ENCODE measurements at regions not wholly inside any gene's neighbourhood (a gene's known extent, or its start where the extent isn't known, plus 50 kb on each side); places are given as distances from the start of the nearest gene placed in this dataset.

GRCh38 chr11:91804042-91804441 is 420.6 kb upstream of the FAT3 start:
- no peaks in the 10 kb centered on the region for H3K36me3 ChIP-seq (replicated peaks in 1 of 2; ENCODE audit: insufficient read depth in 1 of 2, low read depth in 2 of 2)
- H3K27me3 ChIP-seq, result no peaks in the 10 kb centered on the region
- H3K9me3 ChIP-seq, result no peaks in the 10 kb centered on the region
- intact Hi-C loops (cut with DNase I), result no loop called here
- H3K27ac ChIP-seq, result no peak overlapping the region
- 53 to 59% methylated on average over 1 of the region's 1 CpG for WGBS, 2 donors
- ATAC-seq, result no peak
- DNase-seq, result no peak
- TF ChIP-seq CTCF (IDR thresholded peaks at IDR 0.05), result no peak
- no peak for TF ChIP-seq POLR2A (IDR thresholded peaks at IDR 0.05)
- no peaks in the 10 kb centered on the region for H3K4me1 ChIP-seq
- no peak overlapping the region for H3K4me3 ChIP-seq

- no peak for ATAC-seq
- 56 to 61% methylated on average over 6 of the region's 6 CpGs for WGBS, 2 donors
- DNase-seq, result no peak
- Histone ChIP-seq H3K9me3 (no peaks in the 10 kb centered on the region), H3K36me3 (replicated peaks in 1 of 2; ENCODE audit: insufficient read depth in 1 of 2, low read depth in 2 of 2) (no peaks in the 10 kb centered on the region), H3K4me1 (no peaks in the 10 kb centered on the region), H3K27ac (no peak overlapping the region), H3K27me3 (no peaks in the 10 kb centered on the region), H3K4me3 (no peak overlapping the region)
- intact Hi-C loops (cut with DNase I), result no loop called here
- TF ChIP-seq POLR2A (IDR thresholded peaks at IDR 0.05), result no peak
These were observed 422.1 kb upstream of the FAT3 start for GRCh38 chr11:91802475-91802874.

GRCh38 chr11:91800208-91800914 is 424.3 kb upstream of the FAT3 start:
- H3K27ac ChIP-seq, result no peak overlapping the region

GRCh38 chr11:91798240-91798639 is 426.4 kb upstream of the FAT3 start:
- TF ChIP-seq CTCF (IDR thresholded peaks at IDR 0.05), result no peak
- TF ChIP-seq POLR2A (IDR thresholded peaks at IDR 0.05), result no peak
- Histone ChIP-seq H3K36me3 (replicated peaks in 1 of 2; ENCODE audit: insufficient read depth in 1 of 2, low read depth in 2 of 2) (no peaks in the 10 kb centered on the region), H3K27me3 (no peaks in the 10 kb centered on the region), H3K4me3 (no peak overlapping the region), H3K9me3 (no peaks in the 10 kb centered on the region), H3K27ac (no peak overlapping the region), H3K4me1 (peaks cover 11% of the 10 kb centered on the region)
- DNase-seq (no peak), ATAC-seq (no peak)
- intact Hi-C loops (cut with DNase I), result no loop called here
- 90 to 94% methylated on average over 5 to 7 of the region's 7 CpGs for WGBS, 2 donors

More at GRCh38 chr11:91800208-91800914, 424.3 kb upstream of the FAT3 start:
- peaks cover 11% of the 10 kb centered on the region for H3K4me1 ChIP-seq
- H3K36me3 ChIP-seq (replicated peaks in 1 of 2; ENCODE audit: insufficient read depth in 1 of 2, low read depth in 2 of 2), result no peaks in the 10 kb centered on the region
- H3K27me3 ChIP-seq, result no peaks in the 10 kb centered on the region
- ATAC-seq, result no peak
- H3K9me3 ChIP-seq, result no peaks in the 10 kb centered on the region
- no peak overlapping the region for H3K4me3 ChIP-seq
- 71 to 76% methylated on average over 4 to 9 of the region's 9 CpGs for WGBS, 2 donors
- no peak for DNase-seq
- TF ChIP-seq CTCF (IDR thresholded peaks at IDR 0.05) (no peak), POLR2A (IDR thresholded peaks at IDR 0.05) (no peak)
- intact Hi-C loops (cut with DNase I), result no loop called here

- Histone ChIP-seq H3K27ac (peak overlapping the region in 1 of 4 donors; percentile 33), H3K27me3 (no peaks in the 10 kb centered on the region)
These were observed 427.6 kb upstream of the FAT3 start for GRCh38 chr11:91796999-91797398.

More at GRCh38 chr11:91796999-91797398, 427.6 kb upstream of the FAT3 start:
- peaks cover 11% of the 10 kb centered on the region for H3K4me1 ChIP-seq
- ATAC-seq (peak; percentile 85), DNase-seq (no peak)
- no peaks in the 10 kb centered on the region for H3K9me3 ChIP-seq
- H3K36me3 ChIP-seq (replicated peaks in 1 of 2; ENCODE audit: insufficient read depth in 1 of 2, low read depth in 2 of 2), result no peaks in the 10 kb centered on the region
- peak in 3 of 7 experiments; percentile 17 to 24 (median 21) for TF ChIP-seq CTCF (IDR thresholded peaks at IDR 0.05)
- TF ChIP-seq POLR2A (IDR thresholded peaks at IDR 0.05), result no peak
- intact Hi-C loops (cut with DNase I), result no loop called here
- no peak overlapping the region for H3K4me3 ChIP-seq

Measured in body of pancreas (tissue), 4 donors.